DND-41 (cell line): ENCODE measurements at regions not wholly inside any gene's neighbourhood (a gene's known extent, or its start where the extent isn't known, plus 50 kb on each side); places are given as distances from the start of the nearest gene placed in this dataset.

Source experiments
- CTCF ChIP-seq: IDR thresholded peaks from 2 replicates; pipeline ENCODE4 v1.5.1; 2012; ENCODE audit warnings: borderline replicate concordance, low read length, moderate library complexity, mild to moderate bottlenecking; ENCODE audit not compliant: poor library complexity, severe bottlenecking; ENCODE audit errors: extremely low read depth
- EZH2 ChIP-seq: IDR thresholded peaks from 3 replicates; pipeline ENCODE4 v1.6.1; 2012; ENCODE audit warnings: borderline replicate concordance, low read depth, mild to moderate bottlenecking, moderate library complexity, low read length, inconsistent platforms; ENCODE audit not compliant: severe bottlenecking

GRCh38 chr4:138553001-138553845 lies 311.1 kb upstream of the SLC7A11 start:
- TF ChIP-seq CTCF (no peak), EZH2 (no peak)
